Neural cell (in vitro differentiated cells): ENCODE measurements at regions not wholly inside any gene's neighbourhood (a gene's known extent, or its start where the extent isn't known, plus 50 kb on each side); places are given as distances from the start of the nearest gene placed in this dataset.

ENCODE experiments used
- H2AFZ ChIP-seq: fragments of 200-600, 300-800 bp; sonication (generic), shearing (Covaris generic); 2 replicates; pipeline ENCODE4 v1.6.0; 2014; ENCODE audit warnings: low read depth, mild to moderate bottlenecking, antibody characterized with exemption, low read length, moderate library complexity
- H3F3A ChIP-seq: fragments of 200-600 bp; shearing (Covaris generic); 2 replicates; pipeline ENCODE4 v1.6.1; 2016; ENCODE audit warnings: mild to moderate bottlenecking, moderate library complexity, mixed read lengths, antibody characterized with exemption, low read length; ENCODE audit not compliant: insufficient read depth, poor library complexity, severe bottlenecking
- H3K27ac ChIP-seq: fragments of 200-600, 300-800 bp; sonication (generic), shearing (Covaris generic); 2 replicates; pipeline ENCODE4 v1.5.1; 2014; ENCODE audit warnings: mild to moderate bottlenecking, low read length, moderate library complexity
- H3K27me3 ChIP-seq: fragments of 300-800, 200-600 bp; sonication (generic), shearing (Covaris generic); 2 replicates; pipeline ENCODE4 v1.6.0; 2014; ENCODE audit warnings: mild to moderate bottlenecking, low read depth, low read length, moderate library complexity; ENCODE audit not compliant: insufficient read depth
- H3K36me3 ChIP-seq: fragments of 300-800, 200-600 bp; sonication (generic), shearing (Covaris generic); 2 replicates; pipeline ENCODE4 v1.5.1; 2014; ENCODE audit warnings: mild to moderate bottlenecking, antibody characterized with exemption, low read length, moderate library complexity; ENCODE audit not compliant: insufficient read depth
- H3K4me2 ChIP-seq: fragments of 300-800, 200-600 bp; sonication (generic), shearing (Covaris generic); 2 replicates; pipeline ENCODE4 v1.6.0; 2014; ENCODE audit warnings: mild to moderate bottlenecking, low read length
- H3K4me3 ChIP-seq: fragments of 300-800, 200-600 bp; sonication (generic), shearing (Covaris generic); 2 replicates; pipeline ENCODE4 v1.5.1; 2014; ENCODE audit warnings: mild to moderate bottlenecking, low read length, moderate library complexity
- H3K79me2 ChIP-seq: fragments of 200-600 bp; shearing (Covaris generic); replicated peaks from 2 replicates; pipeline ENCODE4 v1.6.0; 2014; ENCODE audit warnings: mild to moderate bottlenecking, low read length, moderate library complexity; ENCODE audit not compliant: insufficient read depth
- H3K9ac ChIP-seq: fragments of 300-800, 200-600 bp; sonication (generic), shearing (Covaris generic); 2 replicates; pipeline ENCODE4 v1.6.1; 2016; ENCODE audit warnings: mild to moderate bottlenecking, low read length, mixed read lengths
- H3K9me2 ChIP-seq: fragments of 200-600 bp; shearing (Covaris generic); 2 replicates; pipeline ENCODE4 v1.6.1; 2016; ENCODE audit warnings: mild to moderate bottlenecking, low read length, mixed read lengths; ENCODE audit not compliant: insufficient read depth
- H3K9me3 ChIP-seq: fragments of 200-600, 300-800 bp; sonication (generic), shearing (Covaris generic); 2 replicates; pipeline ENCODE4 v1.6.1; 2016; ENCODE audit warnings: mild to moderate bottlenecking, mixed run types, low read length, moderate library complexity, mixed read lengths
- H4K20me1 ChIP-seq: fragments of 200-600 bp; shearing (Covaris generic); 2 replicates; pipeline ENCODE4 v1.6.1; 2016; ENCODE audit warnings: mild to moderate bottlenecking, mixed run types; ENCODE audit not compliant: insufficient read depth
- CTCF ChIP-seq: fragments of 450-650 bp; IDR thresholded peaks from 2 replicates; pipeline ENCODE4 v1.5.1; 2014; ENCODE audit warnings: antibody characterized with exemption, mild to moderate bottlenecking, moderate library complexity; ENCODE audit not compliant: poor library complexity, severe bottlenecking
- EP300 ChIP-seq: fragments of 450-650 bp; conservative IDR thresholded peaks from 2 replicates; pipeline ENCODE4 v1.6.1; 2014; ENCODE audit warnings: antibody characterized with exemption, mild to moderate bottlenecking, moderate library complexity; ENCODE audit not compliant: poor library complexity, severe bottlenecking
- EZH2 ChIP-seq: fragments of 200-600, 300-800 bp; shearing (Covaris generic), sonication (generic); IDR thresholded peaks from 2 replicates; pipeline ENCODE4 v1.6.1; 2014; ENCODE audit warnings: antibody characterized with exemption, low read length, borderline replicate concordance, mild to moderate bottlenecking; ENCODE audit not compliant: insufficient read depth, poor library complexity, severe bottlenecking
- MXI1 ChIP-seq: fragments of 450-650 bp; conservative IDR thresholded peaks from 2 replicates; pipeline ENCODE4 v1.6.1; 2014; ENCODE audit warnings: antibody characterized with exemption, mild to moderate bottlenecking; ENCODE audit not compliant: poor library complexity, severe bottlenecking
- POLR2AphosphoS5 ChIP-seq: IDR thresholded peaks from 2 replicates; pipeline ENCODE4 v1.6.1; 2012
- RAD21 ChIP-seq: fragments of 450-650 bp; conservative IDR thresholded peaks from 2 replicates; pipeline ENCODE4 v1.6.1; 2014; ENCODE audit warnings: antibody characterized with exemption, mild to moderate bottlenecking, moderate library complexity
- REST ChIP-seq: IDR thresholded peaks from 2 replicates; pipeline ENCODE4 v1.6.1; 2012; ENCODE audit warnings: borderline replicate concordance
- SMC3 ChIP-seq: fragments of 450-650 bp; conservative IDR thresholded peaks from 2 replicates; pipeline ENCODE4 v1.6.1; 2014; ENCODE audit warnings: antibody characterized with exemption, mild to moderate bottlenecking, moderate library complexity; ENCODE audit not compliant: poor library complexity
- TAF1 ChIP-seq: IDR thresholded peaks from 2 replicates; pipeline ENCODE4 v1.6.1; 2012; ENCODE audit warnings: low read depth

- Histone ChIP-seq H3K79me2 (no peaks in the 10 kb centered on the region), H3K9me3 (no peaks in the 10 kb centered on the region), H2AFZ (no peak overlapping the region), H3K27ac (no peak overlapping the region), H3K9ac (no peak overlapping the region), H4K20me1 (no peaks in the 10 kb centered on the region), H3K27me3 (no peaks in the 10 kb centered on the region), H3K4me2 (no peak overlapping the region), H3K36me3 (no peaks in the 10 kb centered on the region), H3K9me2 (no peaks in the 10 kb centered on the region), H3F3A (no peaks in the 10 kb centered on the region), H3K4me3 (no peak overlapping the region)
- TF ChIP-seq EP300 (no peak), RAD21 (no peak), MXI1 (no peak), EZH2 (no peak), CTCF (no peak), SMC3 (no peak), TAF1 (no peak), POLR2AphosphoS5 (no peak), REST (no peak)
These were observed 59.3 kb upstream of the APBB1IP start for GRCh38 chr10:26378861-26379294.

GRCh38 chr10:26380815-26381214 is 57.3 kb upstream of the APBB1IP start:
- H3K27me3 ChIP-seq: no peaks in the 10 kb centered on the region
- H3F3A ChIP-seq: no peaks in the 10 kb centered on the region
- H3K27ac ChIP-seq: no peak overlapping the region
- no peaks in the 10 kb centered on the region for H3K79me2 ChIP-seq
- no peaks in the 10 kb centered on the region for H3K9me3 ChIP-seq
- no peak for TF ChIP-seq REST
- TF ChIP-seq MXI1: no peak
- no peak for TF ChIP-seq EP300
- TF ChIP-seq EZH2: no peak
- no peak for TF ChIP-seq POLR2AphosphoS5
- no peak overlapping the region for H3K9ac ChIP-seq
- H3K36me3 ChIP-seq: no peaks in the 10 kb centered on the region
- no peaks in the 10 kb centered on the region for H3K9me2 ChIP-seq
- no peaks in the 10 kb centered on the region for H4K20me1 ChIP-seq
- no peak overlapping the region for H3K4me2 ChIP-seq
- no peak overlapping the region for H2AFZ ChIP-seq
- no peak overlapping the region for H3K4me3 ChIP-seq
